ENCODE measurements at regions not wholly inside any gene's neighbourhood (a gene's known extent, or its start where the extent isn't known, plus 50 kb on each side); places are given as distances from the start of the nearest gene placed in this dataset.

DNA sequence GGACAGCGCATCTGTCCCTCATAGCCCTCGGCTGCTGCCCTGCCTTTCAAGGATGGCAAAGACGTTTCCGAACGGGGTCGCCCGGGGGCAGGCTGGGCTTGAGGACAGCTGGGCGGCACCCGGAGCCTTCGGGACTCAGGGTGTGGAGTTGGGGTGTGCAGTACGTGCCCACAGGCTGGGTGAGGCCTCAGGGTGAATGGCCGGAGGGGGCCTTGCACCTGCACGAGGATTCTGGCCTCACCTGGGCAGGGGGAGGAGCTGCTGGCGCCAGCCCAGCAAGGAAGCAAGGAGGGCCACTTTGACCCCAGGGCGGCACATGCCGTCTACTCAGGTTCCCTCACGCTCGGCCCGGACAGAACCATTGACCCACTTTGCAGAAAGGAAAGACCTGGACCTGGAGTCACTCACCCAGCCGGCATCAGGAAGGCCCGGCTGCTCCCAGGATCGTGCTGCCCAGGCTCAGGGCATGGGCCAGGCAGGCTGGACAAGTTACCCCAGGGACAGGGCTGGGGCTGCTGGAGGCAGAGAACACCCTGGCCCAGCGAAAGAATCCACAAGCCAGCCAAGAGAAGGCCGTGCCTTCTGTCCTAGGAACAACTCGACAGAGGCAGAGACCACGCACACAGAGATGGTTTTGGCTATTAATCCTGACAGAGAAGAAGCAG lies 65.1 kb upstream of the TTC34 start:
- H3K4me3 ChIP-seq (ENCODE audit: low read length) = no peak overlapping the region
- TF ChIP-seq, protein P1, sequence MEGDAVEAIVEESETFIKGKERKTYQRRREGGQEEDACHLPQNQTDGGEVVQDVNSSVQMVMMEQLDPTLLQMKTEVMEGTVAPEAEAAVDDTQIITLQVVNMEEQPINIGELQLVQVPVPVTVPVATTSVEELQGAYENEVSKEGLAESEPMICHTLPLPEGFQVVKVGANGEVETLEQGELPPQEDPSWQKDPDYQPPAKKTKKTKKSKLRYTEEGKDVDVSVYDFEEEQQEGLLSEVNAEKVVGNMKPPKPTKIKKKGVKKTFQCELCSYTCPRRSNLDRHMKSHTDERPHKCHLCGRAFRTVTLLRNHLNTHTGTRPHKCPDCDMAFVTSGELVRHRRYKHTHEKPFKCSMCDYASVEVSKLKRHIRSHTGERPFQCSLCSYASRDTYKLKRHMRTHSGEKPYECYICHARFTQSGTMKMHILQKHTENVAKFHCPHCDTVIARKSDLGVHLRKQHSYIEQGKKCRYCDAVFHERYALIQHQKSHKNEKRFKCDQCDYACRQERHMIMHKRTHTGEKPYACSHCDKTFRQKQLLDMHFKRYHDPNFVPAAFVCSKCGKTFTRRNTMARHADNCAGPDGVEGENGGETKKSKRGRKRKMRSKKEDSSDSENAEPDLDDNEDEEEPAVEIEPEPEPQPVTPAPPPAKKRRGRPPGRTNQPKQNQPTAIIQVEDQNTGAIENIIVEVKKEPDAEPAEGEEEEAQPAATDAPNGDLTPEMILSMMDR (conservative IDR thresholded peaks at IDR 0.05; ENCODE audit: low read depth, low read length) = no peak
- no peak for DNase-seq (ENCODE audit: low read depth)

DNA sequence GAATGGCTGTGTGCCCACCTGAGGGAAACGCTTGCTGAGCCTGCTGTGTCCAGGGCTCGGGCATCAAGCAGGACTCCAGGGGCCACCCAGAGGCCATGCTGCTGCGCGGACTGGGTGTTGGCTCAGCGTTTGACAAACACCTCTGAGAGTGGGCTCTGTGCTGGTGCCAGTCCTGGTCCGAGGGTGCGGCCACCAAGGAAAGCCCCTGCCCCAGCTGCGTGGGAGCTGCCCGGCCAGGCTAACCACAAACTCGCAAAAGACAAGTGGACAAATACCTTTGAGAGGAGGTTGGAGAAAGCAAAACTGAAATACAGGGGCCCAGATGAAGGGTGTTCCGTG lies 65.6 kb upstream of the TTC34 start:
- no peak overlapping the region for H3K4me3 ChIP-seq (ENCODE audit: low read length)
- DNase-seq (ENCODE audit: low read depth) = no peak
- TF ChIP-seq, protein P1 (conservative IDR thresholded peaks at IDR 0.05; ENCODE audit: low read depth, low read length) = no peak

DNA sequence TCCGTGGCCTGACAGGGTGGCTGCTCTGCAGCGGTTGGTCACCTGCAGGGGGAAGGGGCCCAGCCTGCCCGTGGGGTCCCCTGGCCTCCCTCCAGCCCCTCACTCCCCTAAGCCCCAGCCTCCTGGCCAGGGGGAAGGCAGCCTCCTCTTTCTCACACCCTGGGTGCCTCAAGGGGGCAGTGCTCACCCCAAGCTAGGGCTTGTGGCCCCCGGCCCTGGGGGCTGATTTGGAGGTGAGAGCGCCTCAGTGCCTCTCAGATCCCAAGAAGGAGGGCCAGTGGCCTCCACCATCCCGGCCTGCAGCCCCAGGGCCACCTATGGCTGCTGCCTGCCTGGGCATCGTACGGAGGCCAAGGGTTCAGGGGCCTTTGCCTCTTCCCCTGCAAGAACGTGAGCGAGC lies 66.4 kb upstream of the TTC34 start:
- DNase-seq (ENCODE audit: low read depth) = no peak
- TF ChIP-seq, protein P1 (conservative IDR thresholded peaks at IDR 0.05; ENCODE audit: low read depth, low read length) = no peak
- H3K4me3 ChIP-seq (ENCODE audit: low read length) = no peak overlapping the region

DNA sequence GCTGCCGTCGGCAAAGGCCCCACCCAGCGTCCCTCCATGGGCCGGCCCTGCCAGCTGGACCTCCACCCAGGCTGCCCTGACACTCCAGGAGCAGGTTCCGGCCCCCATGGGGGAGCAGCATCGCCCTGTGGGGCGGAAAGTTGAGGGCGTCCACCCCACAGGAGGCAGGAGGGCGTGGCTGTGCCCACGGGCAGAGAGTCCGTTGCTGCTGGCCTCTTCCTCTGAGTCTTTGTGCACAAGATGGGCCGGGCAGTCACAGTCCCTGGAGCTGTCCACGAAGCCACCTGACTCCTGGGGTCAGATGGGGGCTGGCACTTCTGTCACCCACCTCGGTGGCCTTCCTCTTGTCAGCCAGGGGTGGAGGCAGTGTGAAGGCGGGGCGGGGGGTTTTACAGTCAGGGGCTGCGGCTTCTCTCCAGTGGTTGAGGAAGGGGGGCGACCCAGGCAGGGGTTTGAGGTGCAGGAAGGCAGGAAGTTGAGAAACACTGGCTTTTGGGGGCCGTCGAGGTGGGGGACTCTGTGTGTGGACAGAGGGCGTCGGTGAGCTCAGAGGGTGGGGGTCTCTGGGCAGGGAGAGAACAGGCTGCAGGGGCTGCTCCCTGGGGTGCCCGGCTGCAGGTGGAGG lies 67.2 kb upstream of the TTC34 start:
- no peak overlapping the region for H3K4me3 ChIP-seq (ENCODE audit: low read length)
- no peak for DNase-seq (ENCODE audit: low read depth)
- TF ChIP-seq, protein P1 (conservative IDR thresholded peaks at IDR 0.05; ENCODE audit: low read depth, low read length) = no peak

DNA sequence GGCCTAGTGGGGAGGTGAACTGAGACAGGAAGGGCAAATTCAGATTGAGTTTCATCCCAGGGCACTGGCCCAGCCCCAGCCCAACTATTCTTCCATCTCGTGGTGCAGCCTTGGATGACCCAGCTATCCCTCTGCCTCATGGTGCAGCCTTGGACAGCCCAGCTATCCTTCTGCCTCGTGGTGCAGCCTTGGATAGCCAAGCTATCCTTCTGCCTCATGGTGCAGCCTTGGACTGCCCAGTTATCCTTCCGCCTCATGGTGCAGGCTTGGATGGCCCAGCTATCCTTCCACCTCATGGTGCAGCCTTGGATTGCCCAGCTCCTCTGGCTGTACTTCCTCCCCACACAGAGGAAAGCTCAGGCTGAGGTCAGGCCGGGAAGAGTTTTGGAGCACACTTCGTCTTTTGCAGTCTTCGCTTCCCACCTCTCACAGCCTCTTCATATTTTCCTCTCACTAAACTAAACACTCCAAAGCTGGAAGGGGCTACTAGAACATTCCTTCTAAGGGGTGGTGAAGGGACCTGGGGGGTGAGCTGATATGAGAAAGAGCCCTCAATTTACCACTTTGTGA lies 69.8 kb upstream of the TTC34 start:
- H3K4me3 ChIP-seq (ENCODE audit: low read length) = no peak overlapping the region
- DNase-seq (ENCODE audit: low read depth) = no peak
- TF ChIP-seq, protein P1 (conservative IDR thresholded peaks at IDR 0.05; ENCODE audit: low read depth, low read length) = no peak

DNA sequence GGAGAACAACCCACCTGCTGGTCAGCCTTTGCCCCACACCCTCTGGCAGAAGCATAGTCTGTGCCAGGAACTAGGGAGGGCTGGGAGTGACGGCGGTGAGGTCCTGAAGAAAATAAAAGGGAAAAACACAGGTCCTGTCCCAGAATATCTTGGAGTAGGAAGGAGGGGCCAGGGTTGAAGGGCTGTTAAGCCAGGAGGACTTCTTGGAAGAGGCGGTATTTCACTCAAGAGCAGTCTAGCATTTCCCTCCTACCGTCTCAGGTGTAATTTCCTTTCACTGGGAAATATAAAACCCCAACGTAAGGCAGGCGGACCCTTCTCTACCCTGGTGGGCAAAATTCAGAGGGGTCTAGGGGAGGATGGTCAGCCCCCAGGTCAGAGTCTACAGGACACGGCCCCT lies 72.7 kb upstream of the TTC34 start:
- TF ChIP-seq, protein P1 (conservative IDR thresholded peaks at IDR 0.05; ENCODE audit: low read depth, low read length) = no peak
- no peak for DNase-seq (ENCODE audit: low read depth)
- no peak overlapping the region for H3K4me3 ChIP-seq (ENCODE audit: low read length)
